Hippocampal formation (tissue), 2 donors: ENCODE measurements at regions not wholly inside any gene's neighbourhood (a gene's known extent, or its start where the extent isn't known, plus 50 kb on each side); places are given as distances from the start of the nearest gene placed in this dataset.

Experiments used
- DNase-seq, 2 donors: peaks; one replicate each; lab custom pipeline; 2025; lab: John Stamatoyannopoulos, UW

GRCh38 chr4:187415231-187415630 is 580.3 kb upstream of the ZFP42 start:
- DNase-seq = peak in 1 of 2 donors; percentile 48

- DNase-seq = no peak
These were observed 579.4 kb upstream of the ZFP42 start for GRCh38 chr4:187416216-187416615.

- DNase-seq = no peak
These were observed 577.9 kb upstream of the ZFP42 start for GRCh38 chr4:187417721-187418120.

- no peak for DNase-seq
These were observed 572.9 kb upstream of the ZFP42 start for GRCh38 chr4:187422655-187423054.

GRCh38 chr4:187424636-187425035 is 570.9 kb upstream of the ZFP42 start:
- DNase-seq = no peak

- DNase-seq = no peak
These were observed 569.1 kb upstream of the ZFP42 start for GRCh38 chr4:187426511-187426910.

GRCh38 chr4:187432310-187432709 is 563.3 kb upstream of the ZFP42 start:
- no peak for DNase-seq

GRCh38 chr4:187433141-187433540 is 562.4 kb upstream of the ZFP42 start:
- no peak for DNase-seq

GRCh38 chr4:187436251-187436650 is 559.3 kb upstream of the ZFP42 start:
- peak in 1 of 2 donors; percentile 3 for DNase-seq

- DNase-seq = no peak
These were observed 551.5 kb upstream of the ZFP42 start for GRCh38 chr4:187444061-187444460.

- DNase-seq = no peak
These were observed 545.9 kb upstream of the ZFP42 start for GRCh38 chr4:187449702-187450101.

- no peak for DNase-seq
These were observed 543.8 kb upstream of the ZFP42 start for GRCh38 chr4:187451776-187452175.

GRCh38 chr4:187460016-187460415 is 535.6 kb upstream of the ZFP42 start:
- no peak for DNase-seq

GRCh38 chr4:187464573-187464972 is 531.0 kb upstream of the ZFP42 start:
- DNase-seq = no peak

GRCh38 chr4:187467224-187467623 is 528.3 kb upstream of the ZFP42 start:
- no peak for DNase-seq

GRCh38 chr4:187469627-187470026 is 525.9 kb upstream of the ZFP42 start:
- no peak for DNase-seq

GRCh38 chr4:187470061-187470460 is 525.5 kb upstream of the ZFP42 start:
- DNase-seq = no peak

- DNase-seq = no peak
These were observed 521.3 kb upstream of the ZFP42 start for GRCh38 chr4:187474238-187474637.

GRCh38 chr4:187475901-187476300 is 519.7 kb upstream of the ZFP42 start:
- DNase-seq = no peak

GRCh38 chr4:187477224-187477623 is 518.3 kb upstream of the ZFP42 start:
- no peak for DNase-seq

GRCh38 chr4:187478292-187479140 is 517.1 kb upstream of the ZFP42 start:
- no peak for DNase-seq

GRCh38 chr4:187479511-187479910 is 516.1 kb upstream of the ZFP42 start:
- no peak for DNase-seq

GRCh38 chr4:187480146-187481145 is 515.1 kb upstream of the ZFP42 start:
- DNase-seq = no peak
